ENCODE measurements at regions not wholly inside any gene's neighbourhood (a gene's known extent, or its start where the extent isn't known, plus 50 kb on each side); places are given as distances from the start of the nearest gene placed in this dataset.
"Not testable (repeated sequence)": the region's sequence is repeated elsewhere in the genome, so short reads cannot be mapped to it uniquely, and the experiment has no call there.

DNA sequence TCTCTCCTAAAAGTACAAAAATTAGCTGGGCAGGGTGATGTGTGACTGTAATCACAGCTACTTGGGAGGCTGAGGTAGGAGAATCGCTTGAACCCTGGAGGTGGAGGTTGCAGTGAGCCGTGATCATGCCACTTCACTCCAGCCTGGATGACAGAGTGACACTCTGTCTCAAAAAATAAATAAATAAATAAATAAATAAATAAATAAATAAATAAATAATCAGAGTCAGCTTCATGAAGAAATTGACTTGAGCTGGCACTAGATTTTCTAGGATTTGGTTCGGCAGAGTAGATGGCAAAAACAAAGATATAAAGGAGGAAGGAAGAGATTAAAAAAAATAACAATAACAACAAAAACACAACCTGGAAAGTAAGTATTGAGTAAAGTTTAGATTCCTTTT is 311.9 kb downstream of the AMY1C start:
- POLR2A ChIA-PET, result not testable (repeated sequence)

DNA sequence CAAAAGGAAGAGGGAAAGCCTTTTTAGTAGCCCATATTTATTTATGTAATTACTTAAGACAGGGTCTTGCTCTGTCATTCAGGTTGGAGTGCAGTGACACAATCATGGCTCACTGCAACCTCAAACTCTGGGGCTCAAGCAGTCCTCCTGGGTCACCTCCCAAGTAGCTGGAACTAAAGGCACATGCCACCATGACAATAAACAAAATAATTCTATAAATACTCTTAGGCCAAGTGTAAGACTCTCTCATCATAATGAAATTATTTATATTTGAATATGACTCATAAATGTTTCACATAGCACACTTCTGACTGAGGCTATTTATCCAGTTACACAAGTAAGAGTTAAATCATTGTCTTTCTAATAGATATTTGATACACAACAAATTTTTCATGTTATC is 314.7 kb downstream of the AMY1C start:
- no peak overlapping the region for H3K4me3 ChIP-seq (ENCODE audit: control insufficient read depth in 1 of 7, extremely low read depth in 1 of 7, insufficient read depth in 4 of 7, low read depth in 2 of 7, low read length in 6 of 7)
- no peak overlapping the region for H3K27ac ChIP-seq (ENCODE audit: insufficient read depth in 1 of 2, low read depth in 1 of 2, low read length in 2 of 2, poor library complexity in 1 of 2, severe bottlenecking in 2 of 2)
- POLR2A ChIA-PET, result no interaction called here
- H3K9me3 ChIP-seq (ENCODE audit: control extremely low read depth in 1 of 5, control insufficient read depth in 4 of 5, insufficient read depth in 2 of 5, low read depth in 1 of 5, low read length in 4 of 5), result no peaks in the 10 kb centered on the region
- no peaks in the 10 kb centered on the region for H3K4me1 ChIP-seq (ENCODE audit: control extremely low read depth in 1 of 4, control insufficient read depth in 4 of 4, insufficient read depth in 4 of 4, low read length in 3 of 4)
- CTCF ChIA-PET, result no interaction called here
- no peaks in the 10 kb centered on the region for H3K36me3 ChIP-seq (ENCODE audit: control insufficient read depth in 4 of 4, insufficient read depth in 4 of 4, low read length in 3 of 4)
- H3K27me3 ChIP-seq (replicated peaks in 2 of 5; ENCODE audit: control insufficient read depth in 4 of 5, insufficient read depth in 5 of 5, low read length in 4 of 5), result no peaks in the 10 kb centered on the region
- no peak for DNase-seq

More for the DNA sequence above, 311.9 kb downstream of the AMY1C start:
- 100% methylated on average over 1 of the region's 3 CpGs for WGBS (ENCODE audit: insufficient coverage)
- H3K4me3 ChIP-seq (ENCODE audit: control insufficient read depth in 1 of 7, extremely low read depth in 1 of 7, insufficient read depth in 4 of 7, low read depth in 2 of 7, low read length in 6 of 7); H3K27me3 ChIP-seq (replicated peaks in 2 of 5; ENCODE audit: control insufficient read depth in 4 of 5, insufficient read depth in 5 of 5, low read length in 4 of 5); H3K36me3 ChIP-seq (ENCODE audit: control insufficient read depth in 4 of 4, insufficient read depth in 4 of 4, low read length in 3 of 4); H3K27ac ChIP-seq (ENCODE audit: insufficient read depth in 1 of 2, low read depth in 1 of 2, low read length in 2 of 2, poor library complexity in 1 of 2, severe bottlenecking in 2 of 2); H3K9me3 ChIP-seq (ENCODE audit: control extremely low read depth in 1 of 5, control insufficient read depth in 4 of 5, insufficient read depth in 2 of 5, low read depth in 1 of 5, low read length in 4 of 5); CTCF ChIA-PET; H3K4me1 ChIP-seq (ENCODE audit: control extremely low read depth in 1 of 4, control insufficient read depth in 4 of 4, insufficient read depth in 4 of 4, low read length in 3 of 4); DNase-seq: not testable (repeated sequence)

DNA sequence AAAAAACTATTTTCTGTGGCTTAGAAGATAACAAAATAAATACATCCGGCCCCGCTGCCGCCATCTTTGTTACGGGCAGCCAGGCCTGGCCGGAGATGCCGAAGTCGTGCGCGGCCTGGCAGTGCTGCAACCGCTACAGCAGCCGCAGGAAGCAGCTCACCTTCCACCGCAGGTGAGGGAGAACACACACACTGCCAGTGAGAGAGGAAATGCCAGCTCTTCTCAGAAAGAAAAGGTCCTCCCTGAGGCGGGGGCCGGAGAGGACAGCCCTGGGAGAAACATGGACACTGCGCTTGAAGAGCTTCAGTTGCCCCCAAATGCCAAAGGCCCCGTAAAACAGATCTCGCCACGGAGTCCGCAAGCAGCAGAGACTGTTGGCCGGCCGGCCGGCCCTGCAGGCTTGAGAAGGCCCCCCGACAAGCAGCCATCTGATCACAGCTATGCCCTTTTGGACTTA is 323.2 kb downstream of the AMY1C start:
- 98% methylated on average over 19 of the region's 23 CpGs for whole genome bisulfite sequencing (ENCODE audit: insufficient coverage)
- CTCF ChIA-PET, result no interaction called here
- Histone ChIP-seq H3K4me1 (ENCODE audit: control extremely low read depth in 1 of 4, control insufficient read depth in 4 of 4, insufficient read depth in 4 of 4, low read length in 3 of 4) (no peaks in the 10 kb centered on the region), H3K36me3 (ENCODE audit: control insufficient read depth in 4 of 4, insufficient read depth in 4 of 4, low read length in 3 of 4) (no peaks in the 10 kb centered on the region), H3K4me3 (ENCODE audit: control insufficient read depth in 1 of 7, extremely low read depth in 1 of 7, insufficient read depth in 4 of 7, low read depth in 2 of 7, low read length in 6 of 7) (peak overlapping the region in 2 of 7 experiments; percentile 4 to 54), H3K9me3 (ENCODE audit: control extremely low read depth in 1 of 5, control insufficient read depth in 4 of 5, insufficient read depth in 2 of 5, low read depth in 1 of 5, low read length in 4 of 5) (no peaks in the 10 kb centered on the region), H3K27me3 (replicated peaks in 2 of 5; ENCODE audit: control insufficient read depth in 4 of 5, insufficient read depth in 5 of 5, low read length in 4 of 5) (no peaks in the 10 kb centered on the region), H3K27ac (ENCODE audit: insufficient read depth in 1 of 2, low read depth in 1 of 2, low read length in 2 of 2, poor library complexity in 1 of 2, severe bottlenecking in 2 of 2) (no peak overlapping the region)
- no peak for DNase-seq
- POLR2A ChIA-PET, result no interaction called here

DNA sequence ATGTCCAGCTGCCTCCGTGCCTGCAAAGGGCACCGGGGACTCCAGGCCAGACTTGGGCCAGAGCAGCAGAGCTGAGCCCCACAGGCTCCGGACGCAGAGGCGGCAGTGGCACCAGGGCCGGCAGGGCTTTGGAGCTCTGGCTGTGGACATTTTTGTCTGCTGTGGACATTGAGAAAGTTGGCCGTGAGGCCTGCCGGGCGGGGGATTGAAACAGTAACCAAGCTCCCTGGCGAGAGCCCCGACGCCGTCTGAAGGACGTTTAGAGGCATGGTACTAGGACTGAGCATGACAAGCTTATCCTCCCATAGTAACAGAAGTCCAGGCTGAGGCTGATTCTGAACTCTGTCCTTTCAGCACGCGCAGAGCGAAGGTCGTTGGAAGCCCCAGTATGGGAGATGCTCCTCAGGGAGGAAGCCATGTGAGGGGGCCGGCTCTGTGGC is 323.8 kb downstream of the AMY1C start:
- no peak for DNase-seq
- ChIA-PET POLR2A (no interaction called here), CTCF (no interaction called here)
- no peaks in the 10 kb centered on the region for H3K36me3 ChIP-seq (ENCODE audit: control insufficient read depth in 4 of 4, insufficient read depth in 4 of 4, low read length in 3 of 4)
- H3K4me1 ChIP-seq (ENCODE audit: control extremely low read depth in 1 of 4, control insufficient read depth in 4 of 4, insufficient read depth in 4 of 4, low read length in 3 of 4), result no peaks in the 10 kb centered on the region
- no peaks in the 10 kb centered on the region for H3K9me3 ChIP-seq (ENCODE audit: control extremely low read depth in 1 of 5, control insufficient read depth in 4 of 5, insufficient read depth in 2 of 5, low read depth in 1 of 5, low read length in 4 of 5)
- H3K27ac ChIP-seq (ENCODE audit: insufficient read depth in 1 of 2, low read depth in 1 of 2, low read length in 2 of 2, poor library complexity in 1 of 2, severe bottlenecking in 2 of 2), result no peak overlapping the region
- WGBS (ENCODE audit: insufficient coverage), result 96% methylated on average over 16 of the region's 19 CpGs
- no peaks in the 10 kb centered on the region for H3K27me3 ChIP-seq (replicated peaks in 2 of 5; ENCODE audit: control insufficient read depth in 4 of 5, insufficient read depth in 5 of 5, low read length in 4 of 5)
- H3K4me3 ChIP-seq (ENCODE audit: control insufficient read depth in 1 of 7, extremely low read depth in 1 of 7, insufficient read depth in 4 of 7, low read depth in 2 of 7, low read length in 6 of 7), result peak overlapping the region in 1 of 7 experiments; percentile 28

DNA sequence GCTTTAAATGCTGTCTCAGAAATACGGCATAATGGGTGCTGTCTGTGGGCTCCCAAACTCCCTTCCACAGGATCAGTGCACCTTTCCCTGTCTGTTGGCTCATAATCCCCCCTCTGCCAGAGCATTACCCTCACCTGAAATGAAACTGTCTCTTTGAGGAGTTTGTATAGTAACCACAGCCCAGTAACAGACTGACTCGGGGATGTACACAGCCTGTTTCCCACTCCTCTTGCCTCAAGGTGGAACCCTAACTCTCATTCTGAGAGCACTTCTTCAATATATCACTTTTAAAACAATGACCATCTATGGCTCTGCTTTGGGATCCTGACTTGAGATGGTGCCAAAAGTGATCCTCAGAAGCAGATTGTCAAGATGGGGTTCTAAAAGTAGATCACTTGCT is 332.5 kb downstream of the AMY1C start:
- Histone ChIP-seq H3K36me3 (ENCODE audit: control insufficient read depth in 4 of 4, insufficient read depth in 4 of 4, low read length in 3 of 4) (no peaks in the 10 kb centered on the region), H3K4me1 (ENCODE audit: control extremely low read depth in 1 of 4, control insufficient read depth in 4 of 4, insufficient read depth in 4 of 4, low read length in 3 of 4) (no peaks in the 10 kb centered on the region), H3K27me3 (replicated peaks in 2 of 5; ENCODE audit: control insufficient read depth in 4 of 5, insufficient read depth in 5 of 5, low read length in 4 of 5) (no peaks in the 10 kb centered on the region), H3K27ac (ENCODE audit: insufficient read depth in 1 of 2, low read depth in 1 of 2, low read length in 2 of 2, poor library complexity in 1 of 2, severe bottlenecking in 2 of 2) (no peak overlapping the region), H3K4me3 (ENCODE audit: control insufficient read depth in 1 of 7, extremely low read depth in 1 of 7, insufficient read depth in 4 of 7, low read depth in 2 of 7, low read length in 6 of 7) (no peak overlapping the region), H3K9me3 (ENCODE audit: control extremely low read depth in 1 of 5, control insufficient read depth in 4 of 5, insufficient read depth in 2 of 5, low read depth in 1 of 5, low read length in 4 of 5) (no peaks in the 10 kb centered on the region)
- ChIA-PET CTCF (interaction anchor here (1.1 kb wide), 1 partner anchor 10 kb away, joined by 4 read pairs; no protein-coding TSS in a partner anchor), POLR2A (no interaction called here)
- 96% methylated on average over 2 of the region's 2 CpGs for WGBS (ENCODE audit: insufficient coverage)
- DNase-seq, result no peak

DNA sequence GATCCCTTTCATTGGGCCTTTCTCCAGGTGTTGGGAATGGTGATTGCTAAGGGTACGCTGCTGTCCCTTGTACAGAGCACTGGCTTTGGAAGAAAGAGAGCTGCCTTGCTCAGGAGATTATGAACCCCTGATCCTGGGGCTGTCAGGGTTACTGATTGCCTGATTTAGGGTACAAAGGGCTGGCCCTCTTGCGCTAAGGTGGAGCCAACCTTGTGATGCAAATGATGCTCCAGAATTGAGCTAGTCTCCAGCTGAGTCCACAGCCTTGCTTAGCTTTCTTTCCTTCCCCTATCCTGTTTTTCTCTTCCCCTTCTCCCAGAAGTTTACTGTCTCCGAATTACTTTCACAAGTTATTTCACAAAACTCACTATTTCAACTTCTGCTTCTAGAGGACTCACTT is 334.7 kb downstream of the AMY1C start:
- no peaks in the 10 kb centered on the region for H3K4me1 ChIP-seq (ENCODE audit: control extremely low read depth in 1 of 4, control insufficient read depth in 4 of 4, insufficient read depth in 4 of 4, low read length in 3 of 4)
- no peaks in the 10 kb centered on the region for H3K9me3 ChIP-seq (ENCODE audit: control extremely low read depth in 1 of 5, control insufficient read depth in 4 of 5, insufficient read depth in 2 of 5, low read depth in 1 of 5, low read length in 4 of 5)
- H3K27me3 ChIP-seq (replicated peaks in 2 of 5; ENCODE audit: control insufficient read depth in 4 of 5, insufficient read depth in 5 of 5, low read length in 4 of 5), result no peaks in the 10 kb centered on the region
- H3K36me3 ChIP-seq (ENCODE audit: control insufficient read depth in 4 of 4, insufficient read depth in 4 of 4, low read length in 3 of 4), result no peaks in the 10 kb centered on the region
- no peak for DNase-seq
- H3K27ac ChIP-seq (ENCODE audit: insufficient read depth in 1 of 2, low read depth in 1 of 2, low read length in 2 of 2, poor library complexity in 1 of 2, severe bottlenecking in 2 of 2), result no peak overlapping the region
- H3K4me3 ChIP-seq (ENCODE audit: control insufficient read depth in 1 of 7, extremely low read depth in 1 of 7, insufficient read depth in 4 of 7, low read depth in 2 of 7, low read length in 6 of 7), result no peak overlapping the region
- ChIA-PET POLR2A (no interaction called here), CTCF (interaction anchor here (1.5 kb wide), 1 partner anchor 8 kb away, joined by 4 read pairs; no protein-coding TSS in a partner anchor)
- WGBS (ENCODE audit: insufficient coverage), result 100% methylated on average over 2 of the region's 3 CpGs

DNA sequence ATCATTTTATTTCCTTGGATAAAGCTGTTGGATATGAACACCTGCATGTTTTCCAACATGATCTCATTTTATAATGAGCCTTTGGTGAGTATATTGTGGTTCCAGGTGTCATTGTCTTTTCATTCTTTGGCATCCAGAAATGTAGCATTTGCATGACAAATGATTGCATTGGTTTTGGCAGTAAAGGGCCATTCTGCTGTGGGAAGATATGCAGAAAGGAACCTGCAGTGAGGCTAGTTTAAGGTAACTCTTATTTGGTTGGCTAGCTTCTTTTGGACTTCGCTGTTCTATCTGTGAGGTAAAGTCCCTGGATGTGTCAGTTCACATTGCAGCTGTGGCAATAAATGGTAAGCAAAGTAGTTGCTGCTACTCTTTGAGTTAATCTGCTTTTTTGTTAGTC is 343.0 kb downstream of the AMY1C start:
- Histone ChIP-seq H3K4me3 (ENCODE audit: control insufficient read depth in 1 of 7, extremely low read depth in 1 of 7, insufficient read depth in 4 of 7, low read depth in 2 of 7, low read length in 6 of 7) (no peak overlapping the region), H3K4me1 (ENCODE audit: control extremely low read depth in 1 of 4, control insufficient read depth in 4 of 4, insufficient read depth in 4 of 4, low read length in 3 of 4) (no peaks in the 10 kb centered on the region), H3K9me3 (ENCODE audit: control extremely low read depth in 1 of 5, control insufficient read depth in 4 of 5, insufficient read depth in 2 of 5, low read depth in 1 of 5, low read length in 4 of 5) (no peaks in the 10 kb centered on the region), H3K36me3 (ENCODE audit: control insufficient read depth in 4 of 4, insufficient read depth in 4 of 4, low read length in 3 of 4) (no peaks in the 10 kb centered on the region), H3K27ac (ENCODE audit: insufficient read depth in 1 of 2, low read depth in 1 of 2, low read length in 2 of 2, poor library complexity in 1 of 2, severe bottlenecking in 2 of 2) (no peak overlapping the region), H3K27me3 (replicated peaks in 2 of 5; ENCODE audit: control insufficient read depth in 4 of 5, insufficient read depth in 5 of 5, low read length in 4 of 5) (no peaks in the 10 kb centered on the region)
- DNase-seq, result no peak
- no CpG with 5 or more reads among the region's 1 CpG for WGBS (ENCODE audit: insufficient coverage)
- CTCF ChIA-PET, result interaction anchor here (1.3 to 1.6 kb wide), 2 partner anchors 9 to 11 kb away, joined by 4 read pairs; no protein-coding TSS in a partner anchor
- POLR2A ChIA-PET, result no interaction called here
